HepG2 (cell line): ENCODE measurements at regions not wholly inside any gene's neighbourhood (a gene's known extent, or its start where the extent isn't known, plus 50 kb on each side); places are given as distances from the start of the nearest gene placed in this dataset.

Experiments used
- ATAC-seq: fragments of 200-7000 bp; cut with Tn5 transposase; 3 replicates; pipeline ENCODE4 v1.9.1; 2020; ENCODE audit warnings: mild to moderate bottlenecking, moderate library complexity
- BruUV-seq: library from RNA; stranded (reverse); fragments of 400-500 nt; replicated peaks from 2 replicates; lab custom pipeline; 2021; lab: Mats Ljungman, UMichigan
- CTCF ChIA-PET: fragments of 300-600 bp; formaldehyde crosslinking; extraction: SDS; loops from one replicate; lab custom pipeline; 2021; ENCODE audit warnings: low total read pairs, inconsistent platforms, low intra/inter-chr PET ratio; lab: Yijun Ruan, JAX
- POLR2A ChIA-PET: fragments of 350-600 bp; sonication (Branson Sonifier 250); formaldehyde crosslinking; loops from one replicate; lab custom pipeline; 2020; ENCODE audit warnings: antibody characterized with exemption, inconsistent platforms; lab: Yijun Ruan, JAX
- DNase-seq: peaks from one replicate; pipeline ENCODE4 v3.0.0-alpha.2; 2015; ENCODE audit warnings: low spot score
- FAIRE-seq: peaks from 3 replicates; lab custom pipeline; 2011; peaks lifted over from hg19 to GRCh38; lab: Jason Lieb, UNC
- H2AFZ ChIP-seq: one replicate; pipeline ENCODE4 v1.6.1; 2011; ENCODE audit warnings: low read length, inconsistent platforms
- H3K27ac ChIP-seq: fragments of 300-600 bp; 3 replicates; pipeline ENCODE4 v1.8.0; 2011; ENCODE audit warnings: mixed run types, mild to moderate bottlenecking, mixed read lengths, low read length, inconsistent platforms; ENCODE audit not compliant: insufficient read depth; ENCODE audit errors: extremely low read length
- H3K27me3 ChIP-seq, 2 experiments: fragments of 200-600 bp in 1 of 2; 2 replicates in 1 of 2; 3 replicates in 1 of 2; pipeline versions ENCODE4 v1.6.0 to v1.8.0; 2011; ENCODE audit warnings: low read length in 2 of 2, mild to moderate bottlenecking in 2 of 2, moderate library complexity in 2 of 2, inconsistent platforms in 1 of 2; ENCODE audit not compliant: insufficient read depth in 2 of 2, control insufficient read depth in 1 of 2
- H3K36me3 ChIP-seq, 2 experiments: fragments of 200-600 bp in 1 of 2; replicated peaks in 1 of 2; 2 replicates in 1 of 2; 3 replicates in 1 of 2; pipeline versions ENCODE4 v1.5.1 to v1.8.0; 2011; ENCODE audit warnings: low read length in 2 of 2, inconsistent platforms in 1 of 2; ENCODE audit not compliant: insufficient read depth in 2 of 2, control insufficient read depth in 1 of 2
- H3K4me1 ChIP-seq: 2 replicates; pipeline ENCODE4 v1.5.1; 2012; ENCODE audit warnings: low read length, inconsistent platforms; ENCODE audit not compliant: insufficient read depth
- H3K4me2 ChIP-seq: 2 replicates; pipeline ENCODE4 v1.6.0; 2011; ENCODE audit warnings: low read depth, low read length, inconsistent platforms
- H3K4me3 ChIP-seq, 3 experiments: fragments of 200-600 bp in 1 of 3; sonication (generic), shearing (Covaris generic) in 1 of 3; replicated peaks in 1 of 3; 2 replicates each; pipeline ENCODE4 v1.5.1; 2011 to 2016; ENCODE audit warnings: low read length in 3 of 3, inconsistent platforms in 2 of 3, low read depth in 2 of 3, mild to moderate bottlenecking in 2 of 3, control low read depth in 1 of 3, mixed read lengths in 1 of 3; ENCODE audit not compliant: insufficient read depth in 1 of 3
- H3K79me2 ChIP-seq: one replicate; pipeline ENCODE4 v1.6.1; 2011; ENCODE audit warnings: low read length, inconsistent platforms; ENCODE audit not compliant: insufficient read depth
- H3K9ac ChIP-seq: 2 replicates; pipeline ENCODE4 v1.6.0; 2011; ENCODE audit warnings: mild to moderate bottlenecking, low read depth, low read length, inconsistent platforms; ENCODE audit not compliant: insufficient read depth
- H3K9me3 ChIP-seq: 2 replicates; pipeline ENCODE4 v1.5.1; 2012; ENCODE audit warnings: mild to moderate bottlenecking, low read length
- H4K20me1 ChIP-seq: 2 replicates; pipeline ENCODE4 v1.6.0; 2011; ENCODE audit warnings: inconsistent platforms, mild to moderate bottlenecking, low read length, moderate library complexity; ENCODE audit not compliant: insufficient read depth
- HOXA7 ChIP-seq: sonication (generic); formaldehyde crosslinking; IDR thresholded peaks from 2 replicates; pipeline ENCODE4 v1.8.1; 2022; ENCODE audit warnings: mild to moderate bottlenecking, missing genetic modification reagents, moderate library complexity
- MTF1 ChIP-seq: sonication (generic); formaldehyde crosslinking; IDR thresholded peaks from 2 replicates; pipeline ENCODE4 v1.5.0; 2020; ENCODE audit warnings: missing genetic modification reagents
- NFATC3 ChIP-seq: sonication (generic); formaldehyde crosslinking; IDR thresholded peaks from 2 replicates; pipeline ENCODE4 v1.5.1; 2020; ENCODE audit warnings: mild to moderate bottlenecking, missing genetic modification reagents
- RBAK ChIP-seq: sonication (generic); formaldehyde crosslinking; IDR thresholded peaks from 2 replicates; pipeline ENCODE4 v1.5.1; 2020; ENCODE audit warnings: mild to moderate bottlenecking, missing genetic modification reagents
- SKI ChIP-seq: fragments of 450-650 bp; IDR thresholded peaks from one replicate; pipeline ENCODE4 v1.6.1; 2018; ENCODE audit warnings: mild to moderate bottlenecking; ENCODE audit not compliant: partially characterized antibody
- SOX13 ChIP-seq, 3 experiments: fragments of 450-650 bp in 1 of 3; sonication (generic) in 1 of 3; formaldehyde crosslinking in 1 of 3; IDR thresholded peaks in 2 of 3; conservative IDR thresholded peaks in 1 of 3; 2 replicates each; pipeline versions ENCODE4 v1.5.0 to v1.6.1; 2016 to 2020; ENCODE audit warnings: antibody characterized with exemption in 1 of 3, mild to moderate bottlenecking in 1 of 3, missing compliant biosample characterization in 1 of 3, missing genetic modification reagents in 1 of 3, moderate library complexity in 1 of 3
- STAG1 ChIP-seq: sonication (generic); formaldehyde crosslinking; IDR thresholded peaks from 2 replicates; pipeline ENCODE4 v1.4.0; 2020; ENCODE audit warnings: missing genetic modification reagents
- ZFP36L2 ChIP-seq: sonication (generic); formaldehyde crosslinking; IDR thresholded peaks from 2 replicates; pipeline ENCODE4 v1.4.0; 2020; ENCODE audit warnings: missing genetic modification reagents
- ZNF556 ChIP-seq: sonication (generic); formaldehyde crosslinking; IDR thresholded peaks from 2 replicates; pipeline ENCODE4 v1.4.0; 2020; ENCODE audit warnings: mild to moderate bottlenecking, missing genetic modification reagents, borderline replicate concordance
- ZNF557 ChIP-seq: sonication (generic); formaldehyde crosslinking; IDR thresholded peaks from 2 replicates; pipeline ENCODE4 v1.4.0; 2020; ENCODE audit warnings: missing genetic modification reagents
- WGBS: methylation state at CpG from one replicate; pipeline ENCODE4 v1.1.6; 2017; ENCODE audit warnings: low lambda C conversion rate; 5-methylcytosine and 5-hydroxymethylcytosine counted together
- in situ Hi-C: cut with HindIII; loops from 2 replicates; pipeline ENCODE4 v1.10.0; 2017; ENCODE audit warnings: low pct_unique_long_range_greater_than_20kb; ENCODE audit not compliant: extremely low pct_ligation_motif_present
- intact Hi-C: fragments of 100-400 bp; cut with micrococcal nuclease; formaldehyde crosslinking; loops from one replicate; pipeline ENCODE4 v1.10.0; 2022; ENCODE audit not compliant: unreplicated experiment

DNA sequence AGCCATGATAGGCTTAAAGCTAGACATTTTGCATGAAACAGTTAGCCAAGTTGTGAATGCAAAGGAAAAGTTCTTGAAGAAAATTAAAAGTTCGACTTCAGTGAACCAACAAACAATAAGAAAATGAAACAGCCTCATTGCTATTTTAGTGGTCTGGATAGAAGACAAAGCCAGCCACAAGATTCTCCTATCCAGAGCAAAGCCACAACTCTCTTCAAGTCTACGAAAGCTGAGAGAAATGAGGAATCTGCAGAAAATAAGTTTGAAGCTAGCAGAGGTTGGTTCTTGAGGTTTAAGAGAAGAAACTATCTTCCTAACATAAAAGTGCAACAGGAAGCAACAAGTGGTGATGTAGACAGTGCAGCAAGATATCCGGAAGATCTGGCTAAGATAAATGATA is 271.4 kb upstream of the GRM3 start:
- H3K9ac ChIP-seq: no peak overlapping the region
- H2AFZ ChIP-seq: no peak overlapping the region
- TF ChIP-seq SKI (no peak), RBAK (CRISPR knock-in tag) (no peak), ZNF556 (CRISPR knock-in tag) (no peak), HOXA7 (CRISPR knock-in tag) (no peak), ZFP36L2 (CRISPR knock-in tag) (no peak)
- ChIA-PET CTCF (no interaction called here), POLR2A (no interaction called here)
- no peaks in the 10 kb centered on the region for H3K4me1 ChIP-seq
- intact Hi-C loops (no loop called here), in situ Hi-C loops (no loop called here)
- no peak for ATAC-seq
- H4K20me1 ChIP-seq: no peaks in the 10 kb centered on the region
- no peaks in the 10 kb centered on the region for H3K9me3 ChIP-seq
- no peaks in the 10 kb centered on the region for H3K27me3 ChIP-seq
- H3K4me2 ChIP-seq: no peak overlapping the region
- no TSS peak for BruUV-seq
- WGBS: 1% methylated on average over 3 of the region's 3 CpGs
- FAIRE-seq: no peak
- no peak overlapping the region for H3K27ac ChIP-seq
- H3K79me2 ChIP-seq: no peaks in the 10 kb centered on the region
- no peaks in the 10 kb centered on the region for H3K36me3 ChIP-seq
- H3K4me3 ChIP-seq: no peak overlapping the region
- DNase-seq: no peak

DNA sequence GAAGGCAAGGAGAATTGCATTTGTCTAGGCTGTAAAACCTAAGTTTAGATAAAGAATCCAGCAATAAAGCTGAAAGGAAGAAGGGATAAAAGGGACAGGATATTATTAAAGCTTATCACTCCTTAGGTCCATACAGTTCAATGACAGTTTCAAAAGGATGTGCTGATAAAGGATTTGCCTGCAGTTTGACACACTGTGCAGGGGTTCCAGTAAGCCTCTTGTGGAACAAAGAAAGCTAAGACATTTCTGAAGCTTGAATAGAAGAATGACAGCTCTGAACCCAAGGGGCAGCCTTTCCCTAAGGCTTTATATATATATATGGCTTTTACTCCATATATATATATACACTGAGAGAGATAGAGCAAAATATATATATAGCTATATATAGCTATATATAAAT is 276.8 kb upstream of the GRM3 start:
- in situ Hi-C loops: no loop called here
- H4K20me1 ChIP-seq: no peaks in the 10 kb centered on the region
- TF ChIP-seq ZNF557: no peak
- no peak for TF ChIP-seq MTF1 (CRISPR knock-in tag)
- no peak for TF ChIP-seq STAG1 (CRISPR knock-in tag)
- no peak for TF ChIP-seq NFATC3 (CRISPR knock-in tag)
- no peak for TF ChIP-seq SOX13 (IDR thresholded peaks at IDR 0.05)
- no peak for TF ChIP-seq SOX13 (CRISPR knock-in tag; conservative IDR thresholded peaks at IDR 0.05 in 1 of 2, IDR thresholded peaks at IDR 0.05 in 1 of 2)

More for the DNA sequence above, 276.8 kb upstream of the GRM3 start:
- DNase-seq (no peak), FAIRE-seq (no peak), ATAC-seq (no peak)
- Histone ChIP-seq H3K27ac (no peak overlapping the region), H3K4me1 (no peaks in the 10 kb centered on the region), H3K9ac (no peak overlapping the region), H3K79me2 (no peaks in the 10 kb centered on the region), H3K9me3 (no peaks in the 10 kb centered on the region), H2AFZ (no peak overlapping the region), H3K36me3 (no peaks in the 10 kb centered on the region), H3K27me3 (no peaks in the 10 kb centered on the region), H3K4me3 (no peak overlapping the region), H3K4me2 (no peak overlapping the region)
- POLR2A ChIA-PET: no interaction called here
- intact Hi-C loops: no loop called here
- BruUV-seq: no TSS peak
- CTCF ChIA-PET: no interaction called here
